Mesothelial cell of epicardium (in vitro differentiated cells): ENCODE measurements at regions not wholly inside any gene's neighbourhood (a gene's known extent, or its start where the extent isn't known, plus 50 kb on each side); places are given as distances from the start of the nearest gene placed in this dataset.

Experiments used
- DNase-seq, 2 experiments: peaks; one replicate each; pipeline ENCODE4 v3.0.0; 2021; ENCODE audit warnings: low spot score in 2 of 2; ENCODE audit not compliant: unreplicated experiment in 2 of 2
- H3K27ac Mint-ChIP-seq: 2 replicates; pipeline ENCODE4 v1.8.0; 2021; ENCODE audit warnings: mixed read lengths
- H3K27me3 Mint-ChIP-seq: 2 replicates; pipeline ENCODE4 v1.8.0; 2021; ENCODE audit warnings: low read depth, mixed read lengths
- H3K36me3 Mint-ChIP-seq: 2 replicates; pipeline ENCODE4 v1.8.0; 2021; ENCODE audit warnings: mixed read lengths
- H3K4me1 Mint-ChIP-seq: 2 replicates; pipeline ENCODE4 v1.8.0; 2021; ENCODE audit warnings: mixed read lengths
- H3K4me3 Mint-ChIP-seq: 2 replicates; pipeline ENCODE4 v1.8.0; 2021; ENCODE audit warnings: mild to moderate bottlenecking, moderate library complexity, mixed read lengths
- H3K9me3 Mint-ChIP-seq: 2 replicates; pipeline ENCODE4 v1.8.0; 2021; ENCODE audit warnings: mixed read lengths
- CTCF ChIP-seq: fragments of 200-600 bp; sonication (generic); IDR thresholded peaks from one replicate; pipeline ENCODE4 v1.5.0; 2021; ENCODE audit warnings: antibody characterized with exemption; ENCODE audit not compliant: unreplicated experiment

- no peak overlapping the region for H3K4me3 Mint-ChIP-seq
- no peaks in the 10 kb centered on the region for H3K27me3 Mint-ChIP-seq
- peaks cover 17% of the 10 kb centered on the region for H3K4me1 Mint-ChIP-seq
- H3K36me3 Mint-ChIP-seq, result no peaks in the 10 kb centered on the region
- peaks cover 8% of the 10 kb centered on the region for H3K9me3 Mint-ChIP-seq
- no peak overlapping the region for H3K27ac Mint-ChIP-seq
- TF ChIP-seq CTCF, result no peak
- DNase-seq, result no peak
These were observed 250.2 kb downstream of the FAM43A start for GRCh38 chr3:194935632-194936470.

GRCh38 chr3:194936659-194937058 lies 251.0 kb downstream of the FAM43A start:
- H3K27ac Mint-ChIP-seq, result no peak overlapping the region
- peaks cover 9% of the 10 kb centered on the region for H3K4me1 Mint-ChIP-seq
- no peaks in the 10 kb centered on the region for H3K36me3 Mint-ChIP-seq
- H3K9me3 Mint-ChIP-seq, result peaks cover 8% of the 10 kb centered on the region
- no peak overlapping the region for H3K4me3 Mint-ChIP-seq
- DNase-seq, result no peak
- no peak for TF ChIP-seq CTCF
- H3K27me3 Mint-ChIP-seq, result no peaks in the 10 kb centered on the region

GRCh38 chr3:194937144-194937543 lies 251.5 kb downstream of the FAM43A start:
- no peak for TF ChIP-seq CTCF
- no peak for DNase-seq
- no peak overlapping the region for H3K27ac Mint-ChIP-seq

GRCh38 chr3:194937882-194938321 lies 252.2 kb downstream of the FAM43A start:
- no peak for TF ChIP-seq CTCF
- Mint-ChIP-seq H3K36me3 (no peaks in the 10 kb centered on the region), H3K4me1 (peaks cover 9% of the 10 kb centered on the region), H3K27ac (no peak overlapping the region), H3K4me3 (no peak overlapping the region), H3K9me3 (no peaks in the 10 kb centered on the region), H3K27me3 (no peaks in the 10 kb centered on the region)
- DNase-seq, result no peak

More at GRCh38 chr3:194937144-194937543, 251.5 kb downstream of the FAM43A start:
- no peak overlapping the region for H3K4me3 Mint-ChIP-seq
- peaks cover 5% of the 10 kb centered on the region for H3K9me3 Mint-ChIP-seq
- no peaks in the 10 kb centered on the region for H3K27me3 Mint-ChIP-seq
- H3K36me3 Mint-ChIP-seq, result no peaks in the 10 kb centered on the region
- H3K4me1 Mint-ChIP-seq, result peaks cover 9% of the 10 kb centered on the region

- H3K27me3 Mint-ChIP-seq, result no peaks in the 10 kb centered on the region
- no peak overlapping the region for H3K27ac Mint-ChIP-seq
- peaks cover 9% of the 10 kb centered on the region for H3K4me1 Mint-ChIP-seq
- no peak for TF ChIP-seq CTCF
- no peak for DNase-seq
- no peaks in the 10 kb centered on the region for H3K9me3 Mint-ChIP-seq
- no peak overlapping the region for H3K4me3 Mint-ChIP-seq
- no peaks in the 10 kb centered on the region for H3K36me3 Mint-ChIP-seq
These were observed 253.3 kb downstream of the FAM43A start for GRCh38 chr3:194938845-194939531.
